GM12872 (cell line): ENCODE measurements at regions not wholly inside any gene's neighbourhood (a gene's known extent, or its start where the extent isn't known, plus 50 kb on each side); places are given as distances from the start of the nearest gene placed in this dataset.

Experiments used
- CTCF ChIP-seq: IDR thresholded peaks from 3 replicates; pipeline ENCODE4 v1.5.1; 2011; ENCODE audit warnings: low read depth, mild to moderate bottlenecking, low read length, moderate library complexity; ENCODE audit not compliant: insufficient read depth

GRCh38 chr16:51540259-51540658, 389.2 kb upstream of the SALL1 start:
- no peak for TF ChIP-seq CTCF

GRCh38 chr16:51538707-51539498, 387.8 kb upstream of the SALL1 start:
- no peak for TF ChIP-seq CTCF

GRCh38 chr16:51535591-51535990, 384.5 kb upstream of the SALL1 start:
- TF ChIP-seq CTCF, result no peak

GRCh38 chr16:51532551-51532950, 381.5 kb upstream of the SALL1 start:
- no peak for TF ChIP-seq CTCF

GRCh38 chr16:51531271-51531670, 380.2 kb upstream of the SALL1 start:
- TF ChIP-seq CTCF, result no peak

GRCh38 chr16:51527349-51527748, 376.3 kb upstream of the SALL1 start:
- TF ChIP-seq CTCF, result no peak

GRCh38 chr16:51526621-51527020, 375.6 kb upstream of the SALL1 start:
- no peak for TF ChIP-seq CTCF
